K562 (cell line): ENCODE measurements at regions not wholly inside any gene's neighbourhood (a gene's known extent, or its start where the extent isn't known, plus 50 kb on each side); places are given as distances from the start of the nearest gene placed in this dataset.

Experiments
- DEAF1 ChIP-seq: fragments of 450-650 bp; formaldehyde crosslinking; IDR thresholded peaks from 2 replicates; pipeline ENCODE4 v1.4.0; 2020; ENCODE audit warnings: mild to moderate bottlenecking, moderate library complexity
- DMBX1 ChIP-seq: fragments of 250-450 bp; sonication (Bioruptor Pico); IDR thresholded peaks from 2 replicates; pipeline ENCODE4 v1.8.0; 2022; ENCODE audit warnings: inconsistent platforms, mild to moderate bottlenecking, moderate library complexity, borderline replicate concordance
- FIP1L1 ChIP-seq: fragments of 200-400 bp; formaldehyde crosslinking; IDR thresholded peaks from 2 replicates; pipeline ENCODE4 v1.6.1; 2018; ENCODE audit warnings: mild to moderate bottlenecking, low read depth, low read length; ENCODE audit not compliant: poor library complexity, severe bottlenecking
- GTF2B ChIP-seq: IDR thresholded peaks from 2 replicates; pipeline ENCODE4 v1.6.1; 2011; ENCODE audit not compliant: insufficient read length; ENCODE audit errors: extremely low read depth
- HMG20B ChIP-seq: fragments of 250-450 bp; sonication (Bioruptor Pico); IDR thresholded peaks from 2 replicates; pipeline ENCODE4 v1.5.0; 2021; ENCODE audit warnings: mild to moderate bottlenecking
- KLF16 ChIP-seq: IDR thresholded peaks from 2 replicates; pipeline ENCODE4 v1.6.1; 2016; ENCODE audit warnings: antibody characterized with exemption
- MLLT1 ChIP-seq, 2 experiments: fragments of 450-650 bp; IDR thresholded peaks; 2 replicates each; pipeline ENCODE4 v1.6.1; 2016
- NFRKB ChIP-seq: fragments of 450-650 bp; IDR thresholded peaks from 2 replicates; pipeline ENCODE4 v1.6.1; 2016; ENCODE audit warnings: low read depth
- NR0B1 ChIP-seq: fragments of 450-650 bp; IDR thresholded peaks from one replicate; pipeline ENCODE4 v1.6.1; 2018; ENCODE audit warnings: mild to moderate bottlenecking, moderate library complexity; ENCODE audit not compliant: partially characterized antibody
- POLR2B ChIP-seq: fragments of 450-650 bp; IDR thresholded peaks from 2 replicates; pipeline ENCODE4 v1.6.1; 2018; ENCODE audit warnings: low read depth; ENCODE audit not compliant: partially characterized antibody
- POLR2H ChIP-seq: IDR thresholded peaks from 2 replicates; pipeline ENCODE4 v1.6.1; 2016; ENCODE audit warnings: missing genetic modification characterization, low read depth, mild to moderate bottlenecking, control low read depth, missing compliant biosample characterization, moderate library complexity
- POLR3G ChIP-seq: IDR thresholded peaks from 2 replicates; pipeline ENCODE4 v1.6.1; 2011; ENCODE audit not compliant: insufficient read length, insufficient replicate concordance; ENCODE audit errors: extremely low read depth
- RBM34 ChIP-seq: fragments of 200-400 bp; formaldehyde crosslinking; IDR thresholded peaks from 2 replicates; pipeline ENCODE4 v1.6.1; 2018; ENCODE audit warnings: low read length, borderline replicate concordance; ENCODE audit not compliant: insufficient read depth
- SP2 ChIP-seq: IDR thresholded peaks from 2 replicates; pipeline ENCODE4 v1.6.1; 2011; ENCODE audit warnings: mild to moderate bottlenecking, low read depth, low read length, moderate library complexity; ENCODE audit not compliant: poor library complexity, severe bottlenecking; ENCODE audit errors: extremely low read depth
- TEAD2 ChIP-seq: fragments of 450-650 bp; IDR thresholded peaks from 2 replicates; pipeline ENCODE4 v1.6.1; 2016; ENCODE audit warnings: missing genetic modification characterization, control low read depth, missing compliant biosample characterization
- XRCC4 ChIP-seq: IDR thresholded peaks from one replicate; pipeline ENCODE4 v1.6.1; 2011; ENCODE audit not compliant: insufficient read depth, insufficient read length; ENCODE audit errors: extremely low read depth
- YY1 ChIP-seq, 3 experiments: IDR thresholded peaks; 2 replicates each; pipeline ENCODE4 v1.6.1; 2011; ENCODE audit warnings: low read length in 2 of 3, mild to moderate bottlenecking in 2 of 3, moderate library complexity in 2 of 3, borderline replicate concordance in 1 of 3, control low read depth in 1 of 3, low read depth in 1 of 3; ENCODE audit not compliant: insufficient read depth in 3 of 3, insufficient replicate concordance in 2 of 3, control insufficient read depth in 1 of 3, insufficient read length in 1 of 3; ENCODE audit errors: extremely low read depth in 1 of 3
- ZBTB12 ChIP-seq: fragments of 250-450 bp; sonication (Bioruptor Pico); IDR thresholded peaks from 2 replicates; pipeline ENCODE4 v1.4.0; 2020
- ZNF212 ChIP-seq: fragments of 450-650 bp; formaldehyde crosslinking; IDR thresholded peaks from 2 replicates; pipeline ENCODE4 v1.4.0; 2020; ENCODE audit warnings: mild to moderate bottlenecking
- TF ChIP-seq, protein P1 (sequence below): fragments of 450-650 bp; IDR thresholded peaks from 2 replicates; pipeline ENCODE4 v1.6.1; 2014; ENCODE audit warnings: low read depth, mild to moderate bottlenecking, moderate library complexity, borderline replicate concordance

- TF ChIP-seq, protein P1, sequence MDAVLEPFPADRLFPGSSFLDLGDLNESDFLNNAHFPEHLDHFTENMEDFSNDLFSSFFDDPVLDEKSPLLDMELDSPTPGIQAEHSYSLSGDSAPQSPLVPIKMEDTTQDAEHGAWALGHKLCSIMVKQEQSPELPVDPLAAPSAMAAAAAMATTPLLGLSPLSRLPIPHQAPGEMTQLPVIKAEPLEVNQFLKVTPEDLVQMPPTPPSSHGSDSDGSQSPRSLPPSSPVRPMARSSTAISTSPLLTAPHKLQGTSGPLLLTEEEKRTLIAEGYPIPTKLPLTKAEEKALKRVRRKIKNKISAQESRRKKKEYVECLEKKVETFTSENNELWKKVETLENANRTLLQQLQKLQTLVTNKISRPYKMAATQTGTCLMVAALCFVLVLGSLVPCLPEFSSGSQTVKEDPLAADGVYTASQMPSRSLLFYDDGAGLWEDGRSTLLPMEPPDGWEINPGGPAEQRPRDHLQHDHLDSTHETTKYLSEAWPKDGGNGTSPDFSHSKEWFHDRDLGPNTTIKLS = no peak
- TF ChIP-seq TEAD2 = 0 out of 2 replicates have a peak, but pooled peaks have one; percentile 47
- no peak for TF ChIP-seq MLLT1 (IDR thresholded peaks at IDR 0.05)
- TF ChIP-seq ZNF212 (CRISPR knock-in tag) = peak; percentile 87; the same call in 1 of the 2 replicates
- TF ChIP-seq SP2 = no peak
- TF ChIP-seq FIP1L1 = no peak
- TF ChIP-seq ZBTB12 (CRISPR knock-in tag) = peak; percentile 66; the same call in 1 of the 2 replicates
- TF ChIP-seq POLR2B = no peak
- TF ChIP-seq NFRKB = no peak
- no peak for TF ChIP-seq POLR3G
- no peak for TF ChIP-seq KLF16
- no peak for TF ChIP-seq XRCC4
- peak; percentile 99 for TF ChIP-seq DMBX1 (CRISPR knock-in tag)
- peak; percentile 66 for TF ChIP-seq POLR2H (tag)
- no peak for TF ChIP-seq HMG20B (CRISPR knock-in tag)
- no peak for TF ChIP-seq RBM34
- no peak for TF ChIP-seq DEAF1 (CRISPR knock-in tag)
- no peak for TF ChIP-seq GTF2B
- TF ChIP-seq NR0B1 = no peak
- TF ChIP-seq YY1 (IDR thresholded peaks at IDR 0.05; ENCODE audit: borderline replicate concordance in 1 of 3, control insufficient read depth in 1 of 3, extremely low read depth in 1 of 3, insufficient read depth in 3 of 3, insufficient read length in 1 of 3, insufficient replicate concordance in 2 of 3, low read depth in 1 of 3, low read length in 2 of 3) = no peak
Observed at GRCh38 chr1:67923074-67923473, 89.8 kb upstream of the GNG12 start (continued).
